Ovary (tissue), 3 donors: ENCODE measurements at regions not wholly inside any gene's neighbourhood (a gene's known extent, or its start where the extent isn't known, plus 50 kb on each side); places are given as distances from the start of the nearest gene placed in this dataset.

Experiments used
- POLR2A ChIP-seq: fragments of 450-650 bp; IDR thresholded peaks from one replicate; pipeline ENCODE4 v1.6.1; 2017; ENCODE audit warnings: antibody characterized with exemption, mild to moderate bottlenecking, moderate library complexity
- TF ChIP-seq, protein P1 (sequence below), 3 donors: fragments of 450-650 bp in 2 of 3; fragments of 200-600 bp in 1 of 3; IDR thresholded peaks; one replicate each; pipeline versions ENCODE4 v1.5.1 to v1.8.0; 2016 to 2022; ENCODE audit warnings: antibody characterized with exemption in 3 of 3, mild to moderate bottlenecking in 1 of 3
- donor health status: DM: no; HTN: no; CAD: no.

DNA sequence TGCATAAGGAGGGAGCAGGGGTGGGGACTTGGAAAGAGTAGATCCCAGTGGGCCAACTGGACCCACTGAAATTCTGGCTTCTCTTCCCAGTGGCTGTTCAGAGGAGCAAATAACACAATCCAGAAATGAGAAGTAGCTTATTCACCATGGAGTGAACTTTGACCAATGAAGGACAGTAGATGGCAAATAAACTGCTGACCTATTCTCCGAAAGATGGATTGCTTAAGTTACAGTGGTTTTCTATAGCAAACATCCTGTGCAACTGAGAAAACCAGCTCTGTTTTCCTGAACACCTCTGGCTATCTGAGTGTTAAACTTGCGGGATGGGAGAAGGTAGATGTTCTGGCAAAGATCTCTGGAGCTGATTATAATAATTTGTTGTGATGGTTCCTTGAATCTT is 325.1 kb downstream of the SPATA31D1 start:
- TF ChIP-seq, protein P1, sequence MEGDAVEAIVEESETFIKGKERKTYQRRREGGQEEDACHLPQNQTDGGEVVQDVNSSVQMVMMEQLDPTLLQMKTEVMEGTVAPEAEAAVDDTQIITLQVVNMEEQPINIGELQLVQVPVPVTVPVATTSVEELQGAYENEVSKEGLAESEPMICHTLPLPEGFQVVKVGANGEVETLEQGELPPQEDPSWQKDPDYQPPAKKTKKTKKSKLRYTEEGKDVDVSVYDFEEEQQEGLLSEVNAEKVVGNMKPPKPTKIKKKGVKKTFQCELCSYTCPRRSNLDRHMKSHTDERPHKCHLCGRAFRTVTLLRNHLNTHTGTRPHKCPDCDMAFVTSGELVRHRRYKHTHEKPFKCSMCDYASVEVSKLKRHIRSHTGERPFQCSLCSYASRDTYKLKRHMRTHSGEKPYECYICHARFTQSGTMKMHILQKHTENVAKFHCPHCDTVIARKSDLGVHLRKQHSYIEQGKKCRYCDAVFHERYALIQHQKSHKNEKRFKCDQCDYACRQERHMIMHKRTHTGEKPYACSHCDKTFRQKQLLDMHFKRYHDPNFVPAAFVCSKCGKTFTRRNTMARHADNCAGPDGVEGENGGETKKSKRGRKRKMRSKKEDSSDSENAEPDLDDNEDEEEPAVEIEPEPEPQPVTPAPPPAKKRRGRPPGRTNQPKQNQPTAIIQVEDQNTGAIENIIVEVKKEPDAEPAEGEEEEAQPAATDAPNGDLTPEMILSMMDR (IDR thresholded peaks at IDR 0.05), result no peak
- no peak for TF ChIP-seq POLR2A
